GM12878 (cell line): ENCODE measurements at regions not wholly inside any gene's neighbourhood (a gene's known extent, or its start where the extent isn't known, plus 50 kb on each side); places are given as distances from the start of the nearest gene placed in this dataset.

Experiments used
- BHLHE40 ChIP-seq, 2 experiments: fragments of 450-650 bp in 1 of 2; IDR thresholded peaks; 2 replicates each; pipeline ENCODE4 v1.6.1; 2011 to 2017; ENCODE audit warnings: low read depth in 2 of 2, borderline replicate concordance in 1 of 2, improper control_type of control experiment in 1 of 2, low read length in 1 of 2, mild to moderate bottlenecking in 1 of 2
- CTCF ChIP-seq, 3 experiments: IDR thresholded peaks in 2 of 3; conservative IDR thresholded peaks in 1 of 3; 2 replicates each; pipeline ENCODE4 v1.5.1; 2011; ENCODE audit warnings: low read depth in 3 of 3, low read length in 3 of 3, mild to moderate bottlenecking in 3 of 3, control low read depth in 2 of 3, moderate library complexity in 2 of 3, inconsistent platforms in 1 of 3, mixed read lengths in 1 of 3; ENCODE audit not compliant: control insufficient read depth in 2 of 3, insufficient read depth in 1 of 3; ENCODE audit errors: extremely low read depth in 1 of 3
- EP300 ChIP-seq, 2 experiments: fragments of 150-350 bp in 1 of 2; IDR thresholded peaks; 2 replicates each; pipeline ENCODE4 v1.6.1; 2011 to 2012; ENCODE audit warnings: low read depth in 2 of 2, low read length in 2 of 2, borderline replicate concordance in 1 of 2, improper control_type of control experiment in 1 of 2, inconsistent platforms in 1 of 2; ENCODE audit not compliant: control insufficient read depth in 1 of 2
- JUNB ChIP-seq: IDR thresholded peaks from 2 replicates; pipeline ENCODE4 v1.6.1; 2016; ENCODE audit warnings: antibody characterized with exemption, mild to moderate bottlenecking
- MAX ChIP-seq: IDR thresholded peaks from 2 replicates; pipeline ENCODE4 v1.6.1; 2012; ENCODE audit warnings: low read depth, low read length, improper control_type of control experiment
- POLR2A ChIP-seq: IDR thresholded peaks from 2 replicates; pipeline ENCODE4 v1.6.1; 2011; ENCODE audit warnings: low read depth, mild to moderate bottlenecking, low read length
- RFX5 ChIP-seq: IDR thresholded peaks from 2 replicates; pipeline ENCODE4 v1.6.1; 2011; ENCODE audit warnings: low read depth, low read length, improper control_type of control experiment
- SMAD5 ChIP-seq: IDR thresholded peaks from 2 replicates; pipeline ENCODE4 v1.6.1; 2016; ENCODE audit warnings: antibody characterized with exemption, low read depth
- SP1 ChIP-seq: IDR thresholded peaks from one replicate; pipeline ENCODE4 v1.6.1; 2011; ENCODE audit warnings: low read depth, low read length
- STAT1 ChIP-seq: fragments of 450-650 bp; conservative IDR thresholded peaks from 2 replicates; pipeline ENCODE4 v1.6.1; 2014; ENCODE audit warnings: antibody characterized with exemption, mild to moderate bottlenecking
- TARDBP ChIP-seq: IDR thresholded peaks from 2 replicates; pipeline ENCODE4 v1.6.1; 2016; ENCODE audit warnings: borderline replicate concordance

GRCh38 chr3:56981445-56982230, 78.8 kb upstream of the SPATA12 start:
- TF ChIP-seq RFX5 (no peak), EP300 (IDR thresholded peaks at IDR 0.05; ENCODE audit: borderline replicate concordance in 1 of 2, control insufficient read depth in 1 of 2, low read depth in 2 of 2, low read length in 2 of 2) (no peak), POLR2A (no peak), STAT1 (no peak), SMAD5 (no peak), MAX (no peak), TARDBP (no peak), CTCF (IDR thresholded peaks at IDR 0.05 in 2 of 3, conservative IDR thresholded peaks at IDR 0.05 in 1 of 3; ENCODE audit: control insufficient read depth in 2 of 3, extremely low read depth in 1 of 3, insufficient read depth in 1 of 3, low read depth in 3 of 3, low read length in 3 of 3) (no peak), SP1 (no peak), JUNB (no peak), BHLHE40 (IDR thresholded peaks at IDR 0.05; ENCODE audit: borderline replicate concordance in 1 of 2, low read depth in 2 of 2, low read length in 1 of 2) (no peak)
